CD4-positive, alpha-beta T cell treated with Interferon alpha-2 for 1 hour (primary cell): ENCODE measurements at regions not wholly inside any gene's neighbourhood (a gene's known extent, or its start where the extent isn't known, plus 50 kb on each side); places are given as distances from the start of the nearest gene placed in this dataset.

Experiments used
- DNase-seq, 2 donors: peaks; one replicate each; pipeline ENCODE4 v3.0.0-alpha.2; 2020 to 2022

GRCh38 chr7:136664537-136664936 is 203.9 kb upstream of the CHRM2 start:
- no peak for DNase-seq

GRCh38 chr7:136657482-136657921 is 210.9 kb upstream of the CHRM2 start:
- DNase-seq = no peak

GRCh38 chr7:136656516-136656915 is 211.9 kb upstream of the CHRM2 start:
- no peak for DNase-seq

GRCh38 chr7:136655414-136655813 is 213.0 kb upstream of the CHRM2 start:
- no peak for DNase-seq

GRCh38 chr7:136654406-136654805 is 214.0 kb upstream of the CHRM2 start:
- no peak for DNase-seq

- DNase-seq = no peak
Measured at GRCh38 chr7:136652635-136653370, 215.6 kb upstream of the CHRM2 start.

GRCh38 chr7:136640977-136641376 is 227.5 kb upstream of the CHRM2 start:
- DNase-seq = no peak

- DNase-seq = no peak
Measured at GRCh38 chr7:136637813-136638212, 230.6 kb upstream of the CHRM2 start.

- no peak for DNase-seq
Measured at GRCh38 chr7:136635751-136636150, 232.7 kb upstream of the CHRM2 start.

- no peak for DNase-seq
Measured at GRCh38 chr7:136618818-136619217, 249.6 kb upstream of the CHRM2 start.

GRCh38 chr7:136617176-136617575 is 251.3 kb upstream of the CHRM2 start:
- no peak for DNase-seq

- no peak for DNase-seq
Measured at GRCh38 chr7:136605532-136606329, 262.7 kb upstream of the CHRM2 start.

GRCh38 chr7:136601772-136602171 is 266.7 kb upstream of the CHRM2 start:
- no peak for DNase-seq

GRCh38 chr7:136600475-136600874 is 268.0 kb upstream of the CHRM2 start:
- no peak for DNase-seq

- no peak for DNase-seq
Measured at GRCh38 chr7:136594739-136595144, 273.7 kb upstream of the CHRM2 start.

GRCh38 chr7:136588216-136588615 is 280.2 kb upstream of the CHRM2 start:
- no peak for DNase-seq

GRCh38 chr7:136585954-136586670 is 282.3 kb upstream of the CHRM2 start:
- no peak for DNase-seq

GRCh38 chr7:136566491-136566890 is 302.0 kb upstream of the CHRM2 start:
- DNase-seq = no peak

- DNase-seq = no peak
Measured at GRCh38 chr7:136555933-136556332, 312.5 kb upstream of the CHRM2 start.

GRCh38 chr7:136551618-136552017 is 316.8 kb upstream of the CHRM2 start:
- no peak for DNase-seq

- DNase-seq = no peak
Measured at GRCh38 chr7:136549756-136550155, 318.7 kb upstream of the CHRM2 start.

- DNase-seq = no peak
Measured at GRCh38 chr7:136533732-136534131, 334.7 kb upstream of the CHRM2 start.

- no peak for DNase-seq
Measured at GRCh38 chr7:136530831-136531230, 337.6 kb upstream of the CHRM2 start.

GRCh38 chr7:136528329-136528728 is 340.1 kb upstream of the CHRM2 start:
- DNase-seq = no peak
